ENCODE measurements at regions not wholly inside any gene's neighbourhood (a gene's known extent, or its start where the extent isn't known, plus 50 kb on each side); places are given as distances from the start of the nearest gene placed in this dataset.

DNA sequence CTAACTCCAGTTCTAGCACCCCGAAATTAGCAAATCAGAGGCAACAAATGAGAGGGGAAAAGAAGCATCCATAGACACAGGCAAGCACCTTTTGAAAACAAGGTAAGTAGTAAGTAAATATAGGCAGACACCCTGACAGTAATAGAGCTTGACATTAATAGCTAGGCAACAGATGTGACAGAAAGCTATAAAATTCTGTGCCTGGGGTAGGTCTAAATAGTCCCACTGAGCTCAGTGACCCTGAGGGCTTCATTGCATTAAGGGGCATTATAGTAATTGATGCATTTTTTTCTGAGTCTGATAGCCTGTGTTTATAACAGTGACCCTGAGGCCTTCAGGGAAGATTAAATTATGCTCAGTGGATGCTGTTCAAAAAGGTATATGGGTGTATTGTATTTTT lies 197.1 kb downstream of the HIPK3 start:
- DNase-seq = no peak
- no peak overlapping the region for H3K14ac ChIP-seq (ENCODE audit: insufficient read depth, low read length)
- no peak overlapping the region for H3K27ac ChIP-seq (ENCODE audit: insufficient read length, low read depth, low read length)
- no peak overlapping the region for H3K4me2 ChIP-seq (ENCODE audit: insufficient read depth, insufficient read length, low read length)
- H3K56ac ChIP-seq (ENCODE audit: insufficient read length, low read depth, low read length) = no peak overlapping the region
- H3K79me2 ChIP-seq (ENCODE audit: insufficient read depth, low read length) = no peaks in the 10 kb centered on the region
- no peaks in the 10 kb centered on the region for H3K27me3 ChIP-seq (ENCODE audit: insufficient read depth, low read length)
- H3K79me1 ChIP-seq (ENCODE audit: insufficient read depth, low read depth, low read length, poor library complexity, severe bottlenecking) = no peaks in the 10 kb centered on the region
- no peak overlapping the region for H4K8ac ChIP-seq (replicated peaks; ENCODE audit: insufficient read length, low read depth, low read length)
- no peaks in the 10 kb centered on the region for H3K4me1 ChIP-seq (ENCODE audit: insufficient read depth, low read length)
- H2BK5ac ChIP-seq (ENCODE audit: insufficient read length, low read length) = no peak overlapping the region
- H2BK12ac ChIP-seq (ENCODE audit: insufficient read length, low read depth, low read length) = no peak overlapping the region
- no peak overlapping the region for H2BK15ac ChIP-seq (ENCODE audit: low read depth, low read length)
- Mint-ChIP-seq H3K27me3 (ENCODE audit: low read depth) (peaks cover 3% of the 10 kb centered on the region; the same call in 1 of the 2 replicates), H3K4me1 (no peaks in the 10 kb centered on the region), H3K9me3 (no peaks in the 10 kb centered on the region), H3K4me3 (no peak overlapping the region), H3K36me3 (ENCODE audit: insufficient read depth in 1 of 3, low read depth in 3 of 3) (no peaks in the 10 kb centered on the region), H3K27ac (no peak overlapping the region)
- no peak overlapping the region for H2BK120ac ChIP-seq (ENCODE audit: low read depth, low read length, poor library complexity, severe bottlenecking)
- H3K23ac ChIP-seq (ENCODE audit: insufficient read length, low read depth, low read length) = no peak overlapping the region
- H3K4ac ChIP-seq (ENCODE audit: low read depth, low read length) = no peak overlapping the region
- H3K9ac ChIP-seq (ENCODE audit: extremely low read depth, insufficient read length, low read length) = no peak overlapping the region
- no peak overlapping the region for H2AK5ac ChIP-seq (ENCODE audit: insufficient read length, low read length)
- no peak overlapping the region for H4K91ac ChIP-seq (ENCODE audit: insufficient read length, low read depth, low read length)
- H3K9me3 ChIP-seq (ENCODE audit: control insufficient read depth, low read depth, low read length) = no peaks in the 10 kb centered on the region
- TF ChIP-seq, protein P1, sequence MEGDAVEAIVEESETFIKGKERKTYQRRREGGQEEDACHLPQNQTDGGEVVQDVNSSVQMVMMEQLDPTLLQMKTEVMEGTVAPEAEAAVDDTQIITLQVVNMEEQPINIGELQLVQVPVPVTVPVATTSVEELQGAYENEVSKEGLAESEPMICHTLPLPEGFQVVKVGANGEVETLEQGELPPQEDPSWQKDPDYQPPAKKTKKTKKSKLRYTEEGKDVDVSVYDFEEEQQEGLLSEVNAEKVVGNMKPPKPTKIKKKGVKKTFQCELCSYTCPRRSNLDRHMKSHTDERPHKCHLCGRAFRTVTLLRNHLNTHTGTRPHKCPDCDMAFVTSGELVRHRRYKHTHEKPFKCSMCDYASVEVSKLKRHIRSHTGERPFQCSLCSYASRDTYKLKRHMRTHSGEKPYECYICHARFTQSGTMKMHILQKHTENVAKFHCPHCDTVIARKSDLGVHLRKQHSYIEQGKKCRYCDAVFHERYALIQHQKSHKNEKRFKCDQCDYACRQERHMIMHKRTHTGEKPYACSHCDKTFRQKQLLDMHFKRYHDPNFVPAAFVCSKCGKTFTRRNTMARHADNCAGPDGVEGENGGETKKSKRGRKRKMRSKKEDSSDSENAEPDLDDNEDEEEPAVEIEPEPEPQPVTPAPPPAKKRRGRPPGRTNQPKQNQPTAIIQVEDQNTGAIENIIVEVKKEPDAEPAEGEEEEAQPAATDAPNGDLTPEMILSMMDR (conservative IDR thresholded peaks at IDR 0.05) = no peak
- no peak overlapping the region for H4K5ac ChIP-seq (ENCODE audit: insufficient read length, low read depth, low read length)
- WGBS (ENCODE audit: extremely low coverage, insufficient read length, low lambda C conversion rate) = 100% methylated on average over 1 of the region's 1 CpG
- no peak overlapping the region for H2AFZ ChIP-seq (ENCODE audit: low read length)
- H3K23me2 ChIP-seq (ENCODE audit: insufficient read length, low read depth, low read length, poor library complexity, severe bottlenecking) = no peaks in the 10 kb centered on the region
- H3T11ph ChIP-seq (ENCODE audit: low read length) = no peak overlapping the region
- H3K18ac ChIP-seq (ENCODE audit: insufficient read length, low read depth, low read length) = no peak overlapping the region
- no peaks in the 10 kb centered on the region for H4K20me1 ChIP-seq (ENCODE audit: control insufficient read depth, insufficient read depth, insufficient read length)
- no peak overlapping the region for H2BK20ac ChIP-seq (ENCODE audit: low read depth, low read length, poor library complexity, severe bottlenecking)
